GM12875 (cell line): ENCODE measurements at regions not wholly inside any gene's neighbourhood (a gene's known extent, or its start where the extent isn't known, plus 50 kb on each side); places are given as distances from the start of the nearest gene placed in this dataset.

ENCODE experiments used
- H3K4me3 ChIP-seq: one replicate; pipeline ENCODE4 v1.5.1; 2011; ENCODE audit warnings: low read depth, low read length, control low read depth
- CTCF ChIP-seq: IDR thresholded peaks from 2 replicates; pipeline ENCODE4 v1.5.1; 2011; ENCODE audit warnings: low read depth, mild to moderate bottlenecking, control low read depth, inconsistent platforms, low read length, moderate library complexity, borderline replicate concordance; ENCODE audit not compliant: insufficient read depth

- no peak overlapping the region for H3K4me3 ChIP-seq
- no peak for TF ChIP-seq CTCF
Observed at GRCh38 chr1:175844877-175845276, 101.5 kb upstream of the TNR start.

- TF ChIP-seq CTCF = no peak
- no peak overlapping the region for H3K4me3 ChIP-seq
Observed at GRCh38 chr1:175842550-175842949, 99.2 kb upstream of the TNR start.

GRCh38 chr1:175841738-175842187 is 98.4 kb upstream of the TNR start:
- TF ChIP-seq CTCF = no peak
- no peak overlapping the region for H3K4me3 ChIP-seq

GRCh38 chr1:175840787-175841186 is 97.4 kb upstream of the TNR start:
- no peak overlapping the region for H3K4me3 ChIP-seq
- no peak for TF ChIP-seq CTCF

- TF ChIP-seq CTCF = no peak
- no peak overlapping the region for H3K4me3 ChIP-seq
Observed at GRCh38 chr1:175839779-175840669, 96.6 kb upstream of the TNR start.

GRCh38 chr1:175834597-175834996 is 91.2 kb upstream of the TNR start:
- no peak overlapping the region for H3K4me3 ChIP-seq
- TF ChIP-seq CTCF = no peak

GRCh38 chr1:175833951-175834350 is 90.6 kb upstream of the TNR start:
- no peak for TF ChIP-seq CTCF
- H3K4me3 ChIP-seq = no peak overlapping the region
